ENCODE measurements at regions not wholly inside any gene's neighbourhood (a gene's known extent, or its start where the extent isn't known, plus 50 kb on each side); places are given as distances from the start of the nearest gene placed in this dataset.

- TF ChIP-seq CTCF (IDR thresholded peaks at IDR 0.05; ENCODE audit: low read depth, low read length, missing control alignments): no peak
- H3K4me3 ChIP-seq (ENCODE audit: low read depth, low read length): no peak overlapping the region
- DNase-seq (ENCODE audit: low read depth): peak; percentile 89
- in situ Hi-C loops (cut with HindIII; ENCODE audit: low sequenced_read_pairs): no loop called here
Measured at GRCh38 chr5:87120518-87121303, 147.0 kb upstream of the RASA1 start.

GRCh38 chr5:87121304-87122150, 146.2 kb upstream of the RASA1 start:
- in situ Hi-C loops (cut with HindIII; ENCODE audit: low sequenced_read_pairs): no loop called here
- TF ChIP-seq CTCF (IDR thresholded peaks at IDR 0.05; ENCODE audit: low read depth, low read length, missing control alignments): no peak
- no peak overlapping the region for H3K4me3 ChIP-seq (ENCODE audit: low read depth, low read length)
- DNase-seq (ENCODE audit: low read depth): peak; percentile 75

GRCh38 chr5:87122151-87122977, 145.3 kb upstream of the RASA1 start:
- H3K4me3 ChIP-seq (ENCODE audit: low read depth, low read length): no peak overlapping the region
- DNase-seq (ENCODE audit: low read depth): no peak
- TF ChIP-seq CTCF (IDR thresholded peaks at IDR 0.05; ENCODE audit: low read depth, low read length, missing control alignments): no peak
- in situ Hi-C loops (cut with HindIII; ENCODE audit: low sequenced_read_pairs): no loop called here

- H3K4me3 ChIP-seq (ENCODE audit: low read depth, low read length): no peak overlapping the region
- in situ Hi-C loops (cut with HindIII; ENCODE audit: low sequenced_read_pairs): no loop called here
- TF ChIP-seq CTCF (IDR thresholded peaks at IDR 0.05; ENCODE audit: low read depth, low read length, missing control alignments): no peak
- no peak for DNase-seq (ENCODE audit: low read depth)
Measured at GRCh38 chr5:87125766-87126165, 141.9 kb upstream of the RASA1 start.

GRCh38 chr5:87126869-87127268, 140.8 kb upstream of the RASA1 start:
- DNase-seq (ENCODE audit: low read depth): no peak
- no peak overlapping the region for H3K4me3 ChIP-seq (ENCODE audit: low read depth, low read length)
- TF ChIP-seq CTCF (IDR thresholded peaks at IDR 0.05; ENCODE audit: low read depth, low read length, missing control alignments): no peak
- in situ Hi-C loops (cut with HindIII; ENCODE audit: low sequenced_read_pairs): no loop called here

- H3K4me3 ChIP-seq (ENCODE audit: low read depth, low read length): no peak overlapping the region
- TF ChIP-seq CTCF (IDR thresholded peaks at IDR 0.05; ENCODE audit: low read depth, low read length, missing control alignments): no peak
- DNase-seq (ENCODE audit: low read depth): no peak
- in situ Hi-C loops (cut with HindIII; ENCODE audit: low sequenced_read_pairs): no loop called here
Measured at GRCh38 chr5:87127426-87127825, 140.3 kb upstream of the RASA1 start.

All from astrocyte of the cerebellum (primary cell).